ENCODE measurements at regions not wholly inside any gene's neighbourhood (a gene's known extent, or its start where the extent isn't known, plus 50 kb on each side); places are given as distances from the start of the nearest gene placed in this dataset.

DNA sequence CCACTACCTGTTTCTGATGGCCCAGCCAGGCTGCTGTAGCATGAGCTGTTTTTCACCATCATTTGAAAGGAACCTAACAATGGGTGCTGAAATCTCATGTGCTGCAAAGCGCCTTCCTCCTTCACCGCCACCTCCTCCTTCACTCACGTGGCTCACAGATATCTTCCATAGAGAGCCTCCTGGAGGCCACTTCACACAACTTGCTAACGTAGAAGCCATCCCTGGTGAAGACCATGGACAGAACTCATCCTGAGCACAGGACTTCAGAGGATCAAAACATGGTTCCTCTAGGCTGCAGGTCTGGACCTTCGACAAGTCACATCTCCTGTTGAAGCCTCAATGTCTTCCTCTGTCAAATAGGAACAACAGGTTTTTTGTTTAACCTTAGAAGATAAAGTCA is 155.5 kb upstream of the RAD23B start:
- Mint-ChIP-seq H3K9me3 (ENCODE audit: low read depth) (no peaks in the 10 kb centered on the region), H3K4me1 (ENCODE audit: low read depth) (no peaks in the 10 kb centered on the region), H3K36me3 (ENCODE audit: low read depth) (no peaks in the 10 kb centered on the region), H3K27me3 (ENCODE audit: low read depth) (peaks cover 4% of the 10 kb centered on the region), H3K27ac (ENCODE audit: unreplicated experiment) (no peak overlapping the region), H3K4me3 (ENCODE audit: unreplicated experiment) (no peak overlapping the region)
- TF ChIP-seq, protein P1, sequence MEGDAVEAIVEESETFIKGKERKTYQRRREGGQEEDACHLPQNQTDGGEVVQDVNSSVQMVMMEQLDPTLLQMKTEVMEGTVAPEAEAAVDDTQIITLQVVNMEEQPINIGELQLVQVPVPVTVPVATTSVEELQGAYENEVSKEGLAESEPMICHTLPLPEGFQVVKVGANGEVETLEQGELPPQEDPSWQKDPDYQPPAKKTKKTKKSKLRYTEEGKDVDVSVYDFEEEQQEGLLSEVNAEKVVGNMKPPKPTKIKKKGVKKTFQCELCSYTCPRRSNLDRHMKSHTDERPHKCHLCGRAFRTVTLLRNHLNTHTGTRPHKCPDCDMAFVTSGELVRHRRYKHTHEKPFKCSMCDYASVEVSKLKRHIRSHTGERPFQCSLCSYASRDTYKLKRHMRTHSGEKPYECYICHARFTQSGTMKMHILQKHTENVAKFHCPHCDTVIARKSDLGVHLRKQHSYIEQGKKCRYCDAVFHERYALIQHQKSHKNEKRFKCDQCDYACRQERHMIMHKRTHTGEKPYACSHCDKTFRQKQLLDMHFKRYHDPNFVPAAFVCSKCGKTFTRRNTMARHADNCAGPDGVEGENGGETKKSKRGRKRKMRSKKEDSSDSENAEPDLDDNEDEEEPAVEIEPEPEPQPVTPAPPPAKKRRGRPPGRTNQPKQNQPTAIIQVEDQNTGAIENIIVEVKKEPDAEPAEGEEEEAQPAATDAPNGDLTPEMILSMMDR (IDR thresholded peaks at IDR 0.05), result peak; percentile 18
- DNase-seq (ENCODE audit: low spot score), result no peak

DNA sequence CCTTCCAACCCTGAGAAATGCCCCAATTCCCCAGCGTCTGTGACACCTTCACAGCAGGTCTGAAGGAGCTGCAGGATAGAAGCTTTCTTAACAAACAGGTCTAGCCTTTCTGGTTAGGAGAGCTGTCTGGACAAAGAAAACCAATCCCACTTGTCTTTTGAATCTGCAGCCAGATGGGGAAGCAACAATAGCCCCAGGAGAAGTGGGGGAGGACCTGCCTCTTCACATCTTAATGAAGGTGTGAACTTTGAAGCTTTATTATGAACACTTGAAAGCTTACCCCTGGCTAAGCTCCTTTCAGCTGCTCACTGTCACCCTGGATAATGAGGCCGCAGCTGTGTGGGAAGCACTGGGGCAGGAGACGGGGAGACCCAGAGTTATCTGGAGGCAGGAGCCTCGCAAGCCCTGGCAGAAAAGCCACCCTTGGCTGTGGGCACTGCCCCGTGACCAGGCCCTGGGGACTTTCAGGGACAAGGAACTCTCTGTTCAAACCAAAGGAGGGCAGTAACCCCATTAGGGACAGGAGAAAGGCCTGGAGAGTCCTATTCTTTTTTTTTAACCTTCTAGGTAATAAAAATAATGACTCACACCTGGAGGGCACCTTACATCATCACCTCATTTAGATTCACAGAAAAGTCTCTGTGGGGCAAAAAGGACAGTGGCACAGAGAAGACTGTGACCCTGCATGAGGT is 151.8 kb upstream of the RAD23B start:
- TF ChIP-seq, protein P1 (IDR thresholded peaks at IDR 0.05), result no peak
- no peaks in the 10 kb centered on the region for H3K4me1 Mint-ChIP-seq (ENCODE audit: low read depth)
- H3K9me3 Mint-ChIP-seq (ENCODE audit: low read depth), result no peaks in the 10 kb centered on the region
- no peaks in the 10 kb centered on the region for H3K36me3 Mint-ChIP-seq (ENCODE audit: low read depth)
- no peak overlapping the region for H3K4me3 Mint-ChIP-seq (ENCODE audit: unreplicated experiment)
- H3K27ac Mint-ChIP-seq (ENCODE audit: unreplicated experiment), result no peak overlapping the region
- no peak for DNase-seq (ENCODE audit: low spot score)
- peaks cover 4% of the 10 kb centered on the region for H3K27me3 Mint-ChIP-seq (ENCODE audit: low read depth)

- H3K4me1 Mint-ChIP-seq (ENCODE audit: low read depth), result no peaks in the 10 kb centered on the region
- no peak overlapping the region for H3K4me3 Mint-ChIP-seq (ENCODE audit: unreplicated experiment)
- H3K9me3 Mint-ChIP-seq (ENCODE audit: low read depth), result peaks cover 3% of the 10 kb centered on the region
- no peaks in the 10 kb centered on the region for H3K36me3 Mint-ChIP-seq (ENCODE audit: low read depth)
- no peak overlapping the region for H3K27ac Mint-ChIP-seq (ENCODE audit: unreplicated experiment)
- no peak for DNase-seq (ENCODE audit: low spot score)
- TF ChIP-seq, protein P1 (IDR thresholded peaks at IDR 0.05), result no peak
- H3K27me3 Mint-ChIP-seq (ENCODE audit: low read depth), result peaks cover 3% of the 10 kb centered on the region
These were observed 146.8 kb upstream of the RAD23B start for GRCh38 chr9:107136296-107136695.

GRCh38 chr9:107137495-107138202 is 145.4 kb upstream of the RAD23B start:
- Mint-ChIP-seq H3K36me3 (ENCODE audit: low read depth) (no peaks in the 10 kb centered on the region), H3K27ac (ENCODE audit: unreplicated experiment) (no peak overlapping the region), H3K27me3 (ENCODE audit: low read depth) (peaks cover 3% of the 10 kb centered on the region), H3K4me3 (ENCODE audit: unreplicated experiment) (no peak overlapping the region), H3K4me1 (ENCODE audit: low read depth) (peaks cover 7% of the 10 kb centered on the region), H3K9me3 (ENCODE audit: low read depth) (peaks cover 3% of the 10 kb centered on the region)
- TF ChIP-seq, protein P1 (IDR thresholded peaks at IDR 0.05), result peak; percentile 86
- no peak for DNase-seq (ENCODE audit: low spot score)

GRCh38 chr9:107138261-107138992 is 144.7 kb upstream of the RAD23B start:
- no peak overlapping the region for H3K27ac Mint-ChIP-seq (ENCODE audit: unreplicated experiment)
- peaks cover 3% of the 10 kb centered on the region for H3K27me3 Mint-ChIP-seq (ENCODE audit: low read depth)
- H3K4me1 Mint-ChIP-seq (ENCODE audit: low read depth), result peaks cover 8% of the 10 kb centered on the region
- no peaks in the 10 kb centered on the region for H3K36me3 Mint-ChIP-seq (ENCODE audit: low read depth)
- no peak for DNase-seq (ENCODE audit: low spot score)
- TF ChIP-seq, protein P1 (IDR thresholded peaks at IDR 0.05), result no peak
- peaks cover 3% of the 10 kb centered on the region for H3K9me3 Mint-ChIP-seq (ENCODE audit: low read depth)
- H3K4me3 Mint-ChIP-seq (ENCODE audit: unreplicated experiment), result no peak overlapping the region

Data from chondrocyte (in vitro differentiated cells).